SU-DHL-6 (cell line): ENCODE measurements at regions not wholly inside any gene's neighbourhood (a gene's known extent, or its start where the extent isn't known, plus 50 kb on each side); places are given as distances from the start of the nearest gene placed in this dataset.

Experiments
- H2AFZ ChIP-seq: fragments of 200-600 bp; sonication (generic); 2 replicates; pipeline ENCODE4 v1.6.1; 2014; ENCODE audit warnings: low read depth, mild to moderate bottlenecking, moderate library complexity, mixed read lengths, antibody characterized with exemption, low read length; ENCODE audit not compliant: severe bottlenecking
- H3F3A ChIP-seq: fragments of 200-600 bp; shearing (Covaris generic); 2 replicates; pipeline ENCODE4 v1.6.0; 2016; ENCODE audit warnings: antibody characterized with exemption, mild to moderate bottlenecking; ENCODE audit not compliant: insufficient read depth
- H3K27ac ChIP-seq: fragments of 200-600 bp; sonication (generic); 2 replicates; pipeline ENCODE4 v1.5.1; 2016; ENCODE audit warnings: low read depth, mild to moderate bottlenecking, low read length, moderate library complexity, mixed read lengths
- H3K27me3 ChIP-seq: fragments of 200-600 bp; sonication (generic), shearing (Covaris generic); 2 replicates; pipeline ENCODE4 v1.6.0; 2014; ENCODE audit warnings: mild to moderate bottlenecking, low read length
- H3K36me3 ChIP-seq: fragments of 200-600 bp; sonication (generic); 2 replicates; pipeline ENCODE4 v1.6.1; 2014; ENCODE audit warnings: mild to moderate bottlenecking, low read length, mixed read lengths
- H3K4me2 ChIP-seq: fragments of 300-600, 200-600 bp; shearing (Covaris generic), sonication (generic); 2 replicates; pipeline ENCODE4 v1.6.0; 2014; ENCODE audit warnings: low read length, low read depth, mild to moderate bottlenecking; ENCODE audit not compliant: poor library complexity, severe bottlenecking
- H3K4me3 ChIP-seq: fragments of 200-600 bp; sonication (generic); 2 replicates; pipeline ENCODE4 v1.5.1; 2014; ENCODE audit warnings: antibody characterized with exemption, low read length, mild to moderate bottlenecking, mixed read lengths; ENCODE audit not compliant: insufficient read depth, poor library complexity, severe bottlenecking
- H3K79me2 ChIP-seq: fragments of 200-600 bp; sonication (generic); 2 replicates; pipeline ENCODE4 v1.6.1; 2014; ENCODE audit warnings: mild to moderate bottlenecking, low read length, moderate library complexity; ENCODE audit not compliant: insufficient read depth
- H3K9ac ChIP-seq: fragments of 200-600 bp; sonication (generic); 2 replicates; pipeline ENCODE4 v1.7.0; 2014; ENCODE audit warnings: mild to moderate bottlenecking, low read length
- H3K9me2 ChIP-seq: fragments of 200-600 bp; sonication (generic); replicated peaks from 2 replicates; pipeline ENCODE4 v1.6.1; 2014; ENCODE audit warnings: low read length; ENCODE audit not compliant: insufficient read depth
- H3K9me3 ChIP-seq: fragments of 200-600 bp; sonication (generic); 2 replicates; pipeline ENCODE4 v1.6.1; 2014; ENCODE audit warnings: low read length, mixed read lengths; ENCODE audit not compliant: insufficient read depth
- H4K20me1 ChIP-seq: fragments of 200-600 bp; sonication (generic); 2 replicates; pipeline ENCODE4 v1.6.1; 2014; ENCODE audit warnings: low read depth, mild to moderate bottlenecking, antibody characterized with exemption, low read length, moderate library complexity, mixed read lengths
- CTCF ChIP-seq: fragments of 200-600 bp; sonication (generic); IDR thresholded peaks from one replicate; pipeline ENCODE4 v1.5.1; 2017; ENCODE audit warnings: antibody characterized with exemption, mild to moderate bottlenecking, low read length, moderate library complexity; ENCODE audit not compliant: insufficient read depth, poor library complexity, severe bottlenecking
- EZH2phosphoT487 ChIP-seq: fragments of 200-600 bp; sonication (generic), shearing (Covaris generic); conservative IDR thresholded peaks from 2 replicates; pipeline ENCODE4 v1.6.1; 2018; ENCODE audit warnings: mild to moderate bottlenecking, antibody characterized with exemption, low read length, moderate library complexity, mixed read lengths

GRCh38 chr4:167544391-167544790, 310.1 kb upstream of the SPOCK3 start:
- H3K36me3 ChIP-seq = no peaks in the 10 kb centered on the region
- no peaks in the 10 kb centered on the region for H3K79me2 ChIP-seq
- H3K4me2 ChIP-seq = no peak overlapping the region
- H3K9ac ChIP-seq = no peak overlapping the region
- H2AFZ ChIP-seq = no peak overlapping the region
- TF ChIP-seq EZH2phosphoT487 (no peak), CTCF (no peak)
- H3K27ac ChIP-seq = no peak overlapping the region
- H3K4me3 ChIP-seq = no peak overlapping the region
- H3K9me2 ChIP-seq = no peaks in the 10 kb centered on the region
- H4K20me1 ChIP-seq = no peaks in the 10 kb centered on the region
- H3F3A ChIP-seq = no peaks in the 10 kb centered on the region
- no peaks in the 10 kb centered on the region for H3K27me3 ChIP-seq
- H3K9me3 ChIP-seq = no peaks in the 10 kb centered on the region

GRCh38 chr4:167550021-167550420, 315.7 kb upstream of the SPOCK3 start:
- Histone ChIP-seq H3K4me2 (no peak overlapping the region), H3F3A (no peaks in the 10 kb centered on the region), H3K4me3 (no peak overlapping the region), H3K27ac (no peak overlapping the region), H4K20me1 (no peaks in the 10 kb centered on the region), H3K9me3 (no peaks in the 10 kb centered on the region), H3K79me2 (no peaks in the 10 kb centered on the region), H3K36me3 (no peaks in the 10 kb centered on the region), H2AFZ (no peak overlapping the region), H3K9ac (no peak overlapping the region), H3K27me3 (no peaks in the 10 kb centered on the region), H3K9me2 (no peaks in the 10 kb centered on the region)
- TF ChIP-seq CTCF (no peak), EZH2phosphoT487 (no peak)

DNA sequence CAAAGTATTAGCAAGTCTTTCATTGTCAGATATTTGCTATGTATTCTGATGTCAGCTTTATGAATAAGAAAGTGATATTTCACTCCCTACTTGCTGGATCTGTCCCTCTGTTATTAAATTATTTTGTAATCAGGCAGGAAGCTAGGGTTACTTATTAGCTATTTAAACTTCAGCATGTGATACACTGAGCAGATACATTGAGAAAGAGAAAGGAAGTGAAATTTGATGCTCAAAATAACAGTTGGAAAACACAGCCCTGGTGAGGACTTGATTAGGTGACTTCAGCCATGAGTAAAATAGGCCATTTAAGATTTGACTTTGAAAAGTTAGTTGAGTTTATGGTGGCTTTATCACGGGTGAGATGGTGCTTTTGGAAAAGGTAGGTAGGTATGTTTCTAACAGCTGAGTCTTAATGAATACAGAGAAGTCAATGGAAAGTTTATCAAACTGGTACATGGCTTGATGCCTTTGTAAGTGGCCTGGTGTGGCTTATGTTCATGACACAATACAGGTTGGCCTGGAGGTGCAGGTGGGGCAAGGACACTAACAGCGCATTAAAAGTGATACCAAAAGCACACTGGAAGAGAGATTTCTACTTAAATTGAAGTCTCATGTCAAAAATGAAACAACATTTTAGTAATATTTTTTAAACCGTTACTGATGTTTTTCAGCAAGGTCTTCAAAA, 321.2 kb upstream of the SPOCK3 start:
- Histone ChIP-seq H3K79me2 (no peaks in the 10 kb centered on the region), H2AFZ (no peak overlapping the region), H3K4me2 (no peak overlapping the region), H3K27ac (no peak overlapping the region), H3K9ac (no peak overlapping the region), H3F3A (no peaks in the 10 kb centered on the region), H3K36me3 (no peaks in the 10 kb centered on the region), H3K4me3 (no peak overlapping the region), H3K27me3 (no peaks in the 10 kb centered on the region), H4K20me1 (no peaks in the 10 kb centered on the region), H3K9me3 (no peaks in the 10 kb centered on the region), H3K9me2 (no peaks in the 10 kb centered on the region)
- TF ChIP-seq CTCF (no peak), EZH2phosphoT487 (no peak)
